HEK293 (cell line): ENCODE measurements at regions not wholly inside any gene's neighbourhood (a gene's known extent, or its start where the extent isn't known, plus 50 kb on each side); places are given as distances from the start of the nearest gene placed in this dataset.

ENCODE experiments used
- CTCF ChIA-PET: fragments of 350-600 bp; formaldehyde crosslinking; extraction: SDS; loops from one replicate; lab custom pipeline; 2021; ENCODE audit warnings: antibody characterized with exemption; lab: Yijun Ruan, JAX
- POLR2A ChIA-PET: fragments of 300-600 bp; formaldehyde crosslinking; extraction: SDS; loops from one replicate; lab custom pipeline; 2020; ENCODE audit warnings: antibody characterized with exemption, inconsistent platforms; lab: Yijun Ruan, JAX
- H3K27ac ChIP-seq: fragments of 200-500 bp; sonication (Bioruptor generic); 2 replicates; pipeline ENCODE4 v1.5.1; 2014; ENCODE audit warnings: low read depth, low read length, control low read depth, inconsistent platforms; ENCODE audit errors: extremely low read depth
- H3K36me3 ChIP-seq, 2 experiments: fragments of 200-500 bp in 1 of 2; sonication (Bioruptor generic) in 1 of 2; 1 replicate in 1 of 2; 2 replicates in 1 of 2; pipeline ENCODE4 v1.5.1; 2014 to 2017; ENCODE audit warnings: inconsistent platforms in 2 of 2, low read length in 2 of 2; ENCODE audit not compliant: control insufficient read depth in 2 of 2, insufficient read depth in 1 of 2
- H3K4me1 ChIP-seq: fragments of 200-500 bp; sonication (Bioruptor generic); 2 replicates; pipeline ENCODE4 v1.5.1; 2014; ENCODE audit warnings: mild to moderate bottlenecking, low read length, inconsistent platforms; ENCODE audit not compliant: control insufficient read depth, insufficient read depth
- H3K4me3 ChIP-seq: 2 replicates; pipeline ENCODE4 v1.5.1; 2011; ENCODE audit warnings: low read depth, mild to moderate bottlenecking, control low read depth, low read length, moderate library complexity
- H3K9me3 ChIP-seq: fragments of 200-500 bp; sonication (Bioruptor generic); 2 replicates; pipeline ENCODE4 v1.5.1; 2014; ENCODE audit warnings: low read depth, low read length, inconsistent platforms; ENCODE audit not compliant: control insufficient read depth, insufficient read depth
- BCL6B ChIP-seq: fragments of 450-650 bp; formaldehyde crosslinking; IDR thresholded peaks from 2 replicates; pipeline ENCODE4 v1.5.1; 2017; ENCODE audit warnings: missing biosample characterization, missing genetic modification characterization
- KLF17 ChIP-seq: fragments of 450-650 bp; formaldehyde crosslinking; IDR thresholded peaks from 2 replicates; pipeline ENCODE4 v1.5.1; 2016; ENCODE audit warnings: missing biosample characterization, missing genetic modification characterization
- PATZ1 ChIP-seq: fragments of 450-650 bp; formaldehyde crosslinking; IDR thresholded peaks from 2 replicates; pipeline ENCODE4 v1.5.1; 2016; ENCODE audit warnings: missing biosample characterization, missing genetic modification characterization
- YY1 ChIP-seq: fragments of 450-650 bp; formaldehyde crosslinking; IDR thresholded peaks from 2 replicates; pipeline ENCODE4 v1.5.1; 2018; ENCODE audit warnings: missing biosample characterization, missing genetic modification characterization
- ZBTB20 ChIP-seq: fragments of 450-650 bp; formaldehyde crosslinking; IDR thresholded peaks from 2 replicates; pipeline ENCODE4 v1.5.1; 2016; ENCODE audit warnings: missing biosample characterization, missing genetic modification characterization
- ZFP37 ChIP-seq: fragments of 450-650 bp; formaldehyde crosslinking; IDR thresholded peaks from 2 replicates; pipeline ENCODE4 v1.5.1; 2016; ENCODE audit warnings: missing biosample characterization, missing genetic modification characterization
- ZNF19 ChIP-seq: fragments of 450-650 bp; formaldehyde crosslinking; IDR thresholded peaks from 2 replicates; pipeline ENCODE4; 2016; ENCODE audit warnings: missing biosample characterization, missing genetic modification characterization, low read depth
- ZNF211 ChIP-seq: fragments of 450-650 bp; formaldehyde crosslinking; IDR thresholded peaks from 2 replicates; pipeline ENCODE4 v1.5.1; 2016; ENCODE audit warnings: low read depth, missing biosample characterization, missing genetic modification characterization
- ZNF518A ChIP-seq: fragments of 450-650 bp; formaldehyde crosslinking; conservative IDR thresholded peaks from 2 replicates; pipeline ENCODE4 v1.5.1; 2016; ENCODE audit warnings: low read depth, missing biosample characterization, missing genetic modification characterization
- ZNF664 ChIP-seq: fragments of 450-650 bp; formaldehyde crosslinking; IDR thresholded peaks from 2 replicates; pipeline ENCODE4 v1.5.1; 2016; ENCODE audit warnings: missing biosample characterization, missing genetic modification characterization
- ZNF837 ChIP-seq: fragments of 450-650 bp; formaldehyde crosslinking; IDR thresholded peaks from 2 replicates; pipeline ENCODE4 v1.5.1; 2016; ENCODE audit warnings: missing biosample characterization, missing genetic modification characterization
- ZSCAN16 ChIP-seq: fragments of 450-650 bp; formaldehyde crosslinking; IDR thresholded peaks from 2 replicates; pipeline ENCODE4 v1.5.1; 2016; ENCODE audit warnings: missing biosample characterization, missing genetic modification characterization
- TF ChIP-seq, protein P1 (sequence below): fragments of 450-650 bp; formaldehyde crosslinking; IDR thresholded peaks from 2 replicates; pipeline ENCODE4; 2016; ENCODE audit warnings: missing biosample characterization, missing genetic modification characterization
- TF ChIP-seq, protein P2 (sequence below): fragments of 450-650 bp; formaldehyde crosslinking; IDR thresholded peaks from 2 replicates; pipeline ENCODE4 v1.5.1; 2016; ENCODE audit warnings: missing biosample characterization, missing genetic modification characterization
- TF ChIP-seq, protein P3 (sequence below): fragments of 450-650 bp; formaldehyde crosslinking; IDR thresholded peaks from 2 replicates; pipeline ENCODE4 v1.5.1; 2017; ENCODE audit warnings: missing biosample characterization, missing genetic modification characterization
- TF ChIP-seq, protein P4 (sequence below): fragments of 450-650 bp; formaldehyde crosslinking; IDR thresholded peaks from 2 replicates; pipeline ENCODE4 v1.5.0; 2017; ENCODE audit warnings: missing biosample characterization, missing genetic modification characterization, borderline replicate concordance

GRCh38 chr2:118255771-118256372, 167.6 kb downstream of the INSIG2 start:
- Histone ChIP-seq H3K9me3 (no peaks in the 10 kb centered on the region), H3K4me3 (no peak overlapping the region), H3K4me1 (no peaks in the 10 kb centered on the region), H3K36me3 (no peaks in the 10 kb centered on the region), H3K27ac (no peak overlapping the region)
- ChIA-PET POLR2A (no interaction called here), CTCF (interaction anchor here (0.6 kb wide), 1 partner anchor 116 kb away, joined by 3 read pairs; no protein-coding TSS in a partner anchor)
- TF ChIP-seq, protein P1, sequence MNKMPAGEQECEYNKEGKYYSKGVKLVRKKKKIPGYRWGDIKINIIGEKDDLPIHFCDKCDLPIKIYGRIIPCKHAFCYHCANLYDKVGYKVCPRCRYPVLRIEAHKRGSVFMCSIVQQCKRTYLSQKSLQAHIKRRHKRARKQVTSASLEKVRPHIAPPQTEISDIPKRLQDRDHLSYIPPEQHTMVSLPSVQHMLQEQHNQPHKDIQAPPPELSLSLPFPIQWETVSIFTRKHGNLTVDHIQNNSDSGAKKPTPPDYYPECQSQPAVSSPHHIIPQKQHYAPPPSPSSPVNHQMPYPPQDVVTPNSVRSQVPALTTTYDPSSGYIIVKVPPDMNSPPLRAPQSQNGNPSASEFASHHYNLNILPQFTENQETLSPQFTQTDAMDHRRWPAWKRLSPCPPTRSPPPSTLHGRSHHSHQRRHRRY (tag by site-specific recombination) = no peak
- TF ChIP-seq ZNF837 (tag by site-specific recombination) (no peak), ZFP37 (tag by site-specific recombination) (no peak)

DNA sequence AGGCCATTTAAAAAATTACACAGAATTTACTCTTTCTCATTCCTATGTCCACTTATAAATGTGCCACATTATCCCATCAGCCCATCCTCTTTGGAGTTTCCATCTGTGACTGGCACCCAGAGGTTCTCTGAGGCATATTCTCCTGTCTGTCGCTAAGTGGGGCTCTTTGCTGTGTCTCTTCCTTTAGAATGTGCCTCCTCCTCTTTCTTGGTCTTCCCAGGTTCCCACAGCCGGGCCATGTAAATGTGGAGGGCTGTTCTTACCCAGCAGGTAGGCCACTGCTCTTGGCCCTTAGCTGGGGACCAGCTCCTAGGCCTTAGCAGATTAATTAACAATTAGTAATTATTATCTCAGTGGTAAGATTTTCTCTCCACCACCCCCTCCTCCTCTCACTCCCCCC, 167.0 kb downstream of the INSIG2 start:
- Histone ChIP-seq H3K36me3 (no peaks in the 10 kb centered on the region), H3K27ac (no peak overlapping the region), H3K9me3 (no peaks in the 10 kb centered on the region), H3K4me1 (no peaks in the 10 kb centered on the region), H3K4me3 (no peak overlapping the region)
- CTCF ChIA-PET = interaction anchor here (0.6 kb wide), 1 partner anchor 116 kb away, joined by 3 read pairs; no protein-coding TSS in a partner anchor
- POLR2A ChIA-PET = no interaction called here
- TF ChIP-seq, protein P2, sequence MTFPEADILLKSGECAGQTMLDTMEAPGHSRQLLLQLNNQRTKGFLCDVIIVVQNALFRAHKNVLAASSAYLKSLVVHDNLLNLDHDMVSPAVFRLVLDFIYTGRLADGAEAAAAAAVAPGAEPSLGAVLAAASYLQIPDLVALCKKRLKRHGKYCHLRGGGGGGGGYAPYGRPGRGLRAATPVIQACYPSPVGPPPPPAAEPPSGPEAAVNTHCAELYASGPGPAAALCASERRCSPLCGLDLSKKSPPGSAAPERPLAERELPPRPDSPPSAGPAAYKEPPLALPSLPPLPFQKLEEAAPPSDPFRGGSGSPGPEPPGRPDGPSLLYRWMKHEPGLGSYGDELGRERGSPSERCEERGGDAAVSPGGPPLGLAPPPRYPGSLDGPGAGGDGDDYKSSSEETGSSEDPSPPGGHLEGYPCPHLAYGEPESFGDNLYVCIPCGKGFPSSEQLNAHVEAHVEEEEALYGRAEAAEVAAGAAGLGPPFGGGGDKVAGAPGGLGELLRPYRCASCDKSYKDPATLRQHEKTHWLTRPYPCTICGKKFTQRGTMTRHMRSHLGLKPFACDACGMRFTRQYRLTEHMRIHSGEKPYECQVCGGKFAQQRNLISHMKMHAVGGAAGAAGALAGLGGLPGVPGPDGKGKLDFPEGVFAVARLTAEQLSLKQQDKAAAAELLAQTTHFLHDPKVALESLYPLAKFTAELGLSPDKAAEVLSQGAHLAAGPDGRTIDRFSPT (tag by site-specific recombination) = no peak
- TF ChIP-seq BCL6B (tag by site-specific recombination) (no peak), ZNF211 (tag by site-specific recombination) (no peak), ZBTB20 (tag by site-specific recombination) (no peak), ZNF19 (tag by site-specific recombination) (no peak), ZNF518A (tag by site-specific recombination) (no peak), KLF17 (no peak), ZNF664 (tag by site-specific recombination) (no peak), YY1 (tag by site-specific recombination) (no peak), PATZ1 (tag by site-specific recombination) (no peak), ZSCAN16 (tag by site-specific recombination) (no peak)
- TF ChIP-seq, protein P3, sequence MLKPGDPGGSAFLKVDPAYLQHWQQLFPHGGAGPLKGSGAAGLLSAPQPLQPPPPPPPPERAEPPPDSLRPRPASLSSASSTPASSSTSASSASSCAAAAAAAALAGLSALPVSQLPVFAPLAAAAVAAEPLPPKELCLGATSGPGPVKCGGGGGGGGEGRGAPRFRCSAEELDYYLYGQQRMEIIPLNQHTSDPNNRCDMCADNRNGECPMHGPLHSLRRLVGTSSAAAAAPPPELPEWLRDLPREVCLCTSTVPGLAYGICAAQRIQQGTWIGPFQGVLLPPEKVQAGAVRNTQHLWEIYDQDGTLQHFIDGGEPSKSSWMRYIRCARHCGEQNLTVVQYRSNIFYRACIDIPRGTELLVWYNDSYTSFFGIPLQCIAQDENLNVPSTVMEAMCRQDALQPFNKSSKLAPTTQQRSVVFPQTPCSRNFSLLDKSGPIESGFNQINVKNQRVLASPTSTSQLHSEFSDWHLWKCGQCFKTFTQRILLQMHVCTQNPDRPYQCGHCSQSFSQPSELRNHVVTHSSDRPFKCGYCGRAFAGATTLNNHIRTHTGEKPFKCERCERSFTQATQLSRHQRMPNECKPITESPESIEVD (tag by site-specific recombination) = no peak
- TF ChIP-seq, protein P4, sequence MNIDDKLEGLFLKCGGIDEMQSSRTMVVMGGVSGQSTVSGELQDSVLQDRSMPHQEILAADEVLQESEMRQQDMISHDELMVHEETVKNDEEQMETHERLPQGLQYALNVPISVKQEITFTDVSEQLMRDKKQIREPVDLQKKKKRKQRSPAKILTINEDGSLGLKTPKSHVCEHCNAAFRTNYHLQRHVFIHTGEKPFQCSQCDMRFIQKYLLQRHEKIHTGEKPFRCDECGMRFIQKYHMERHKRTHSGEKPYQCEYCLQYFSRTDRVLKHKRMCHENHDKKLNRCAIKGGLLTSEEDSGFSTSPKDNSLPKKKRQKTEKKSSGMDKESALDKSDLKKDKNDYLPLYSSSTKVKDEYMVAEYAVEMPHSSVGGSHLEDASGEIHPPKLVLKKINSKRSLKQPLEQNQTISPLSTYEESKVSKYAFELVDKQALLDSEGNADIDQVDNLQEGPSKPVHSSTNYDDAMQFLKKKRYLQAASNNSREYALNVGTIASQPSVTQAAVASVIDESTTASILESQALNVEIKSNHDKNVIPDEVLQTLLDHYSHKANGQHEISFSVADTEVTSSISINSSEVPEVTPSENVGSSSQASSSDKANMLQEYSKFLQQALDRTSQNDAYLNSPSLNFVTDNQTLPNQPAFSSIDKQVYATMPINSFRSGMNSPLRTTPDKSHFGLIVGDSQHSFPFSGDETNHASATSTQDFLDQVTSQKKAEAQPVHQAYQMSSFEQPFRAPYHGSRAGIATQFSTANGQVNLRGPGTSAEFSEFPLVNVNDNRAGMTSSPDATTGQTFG (tag by site-specific recombination) = no peak
